ENCODE measurements at regions not wholly inside any gene's neighbourhood (a gene's known extent, or its start where the extent isn't known, plus 50 kb on each side); places are given as distances from the start of the nearest gene placed in this dataset.

DNA sequence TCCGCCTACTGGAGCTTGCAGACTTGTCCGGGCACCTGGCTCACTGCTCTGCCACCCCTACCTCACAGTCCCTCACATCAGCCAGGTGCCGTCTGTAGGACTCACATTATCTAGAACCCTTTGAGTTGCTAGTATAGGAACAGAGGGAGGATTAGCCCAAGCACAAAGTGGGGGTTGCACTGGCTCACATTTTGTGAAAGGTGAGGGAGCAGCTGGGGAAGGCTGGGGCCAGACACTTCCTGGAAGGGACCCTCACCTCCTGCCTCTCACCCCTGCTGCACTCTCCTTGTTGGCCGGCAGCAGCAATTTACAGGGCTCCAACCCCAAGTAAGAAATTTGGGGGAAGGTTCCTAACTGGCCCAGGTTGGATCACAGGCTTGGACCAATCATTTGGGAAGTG is 1031.6 kb downstream of the BCL11B start:
- TF ChIP-seq, protein P1, sequence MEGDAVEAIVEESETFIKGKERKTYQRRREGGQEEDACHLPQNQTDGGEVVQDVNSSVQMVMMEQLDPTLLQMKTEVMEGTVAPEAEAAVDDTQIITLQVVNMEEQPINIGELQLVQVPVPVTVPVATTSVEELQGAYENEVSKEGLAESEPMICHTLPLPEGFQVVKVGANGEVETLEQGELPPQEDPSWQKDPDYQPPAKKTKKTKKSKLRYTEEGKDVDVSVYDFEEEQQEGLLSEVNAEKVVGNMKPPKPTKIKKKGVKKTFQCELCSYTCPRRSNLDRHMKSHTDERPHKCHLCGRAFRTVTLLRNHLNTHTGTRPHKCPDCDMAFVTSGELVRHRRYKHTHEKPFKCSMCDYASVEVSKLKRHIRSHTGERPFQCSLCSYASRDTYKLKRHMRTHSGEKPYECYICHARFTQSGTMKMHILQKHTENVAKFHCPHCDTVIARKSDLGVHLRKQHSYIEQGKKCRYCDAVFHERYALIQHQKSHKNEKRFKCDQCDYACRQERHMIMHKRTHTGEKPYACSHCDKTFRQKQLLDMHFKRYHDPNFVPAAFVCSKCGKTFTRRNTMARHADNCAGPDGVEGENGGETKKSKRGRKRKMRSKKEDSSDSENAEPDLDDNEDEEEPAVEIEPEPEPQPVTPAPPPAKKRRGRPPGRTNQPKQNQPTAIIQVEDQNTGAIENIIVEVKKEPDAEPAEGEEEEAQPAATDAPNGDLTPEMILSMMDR (IDR thresholded peaks at IDR 0.05; ENCODE audit: insufficient read depth, low read length): no peak
- TF ChIP-seq GABPA (IDR thresholded peaks at IDR 0.05; ENCODE audit: low read depth) (no peak), POLR2AphosphoS5 (IDR thresholded peaks at IDR 0.05; ENCODE audit: low read depth) (no peak)
